Lung (tissue), 11 donors: ENCODE measurements at regions not wholly inside any gene's neighbourhood (a gene's known extent, or its start where the extent isn't known, plus 50 kb on each side); places are given as distances from the start of the nearest gene placed in this dataset.

Source experiments
- ATAC-seq: fragments of 200-7000 bp; cut with Tn5 transposase; one replicate; pipeline ENCODE4 v1.9.1; 2020; ENCODE audit warnings: moderate number of reproducible peaks; ENCODE audit not compliant: insufficient read depth, low FRiP score
- DNase-seq, 3 donors: peaks; one replicate each; pipeline ENCODE4 v3.0.0-alpha.2; 2013 to 2017
- H3K27ac ChIP-seq, 2 donors: one replicate each; pipeline ENCODE4 v1.5.1; 2013; ENCODE audit warnings: mild to moderate bottlenecking in 2 of 2, moderate library complexity in 2 of 2, control low read depth in 1 of 2, inconsistent platforms in 1 of 2, low read depth in 1 of 2, low read length in 1 of 2
- H3K27me3 ChIP-seq, 3 donors: one replicate each; pipeline ENCODE4 v1.5.1; 2013; ENCODE audit warnings: low read length in 2 of 3; ENCODE audit not compliant: control insufficient read depth in 3 of 3, insufficient read depth in 3 of 3
- H3K36me3 ChIP-seq, 4 donors: one replicate each; pipeline ENCODE4 v1.5.1; 2013; ENCODE audit warnings: low read length in 4 of 4, mild to moderate bottlenecking in 1 of 4, moderate library complexity in 1 of 4; ENCODE audit not compliant: control insufficient read depth in 4 of 4, insufficient read depth in 4 of 4
- H3K4me1 ChIP-seq, 5 donors: one replicate each; pipeline ENCODE4 v1.5.1; 2013; ENCODE audit warnings: low read length in 5 of 5, mild to moderate bottlenecking in 2 of 5, moderate library complexity in 1 of 5; ENCODE audit not compliant: control insufficient read depth in 5 of 5, insufficient read depth in 5 of 5
- H3K4me3 ChIP-seq: one replicate; pipeline ENCODE4 v1.5.1; 2013; ENCODE audit warnings: mild to moderate bottlenecking, control low read depth, moderate library complexity
- H3K9ac ChIP-seq, 2 donors: one replicate each; pipeline ENCODE4 v1.5.1; 2013; ENCODE audit warnings: low read length in 2 of 2, control low read depth in 1 of 2; ENCODE audit not compliant: insufficient read depth in 1 of 2
- H3K9me3 ChIP-seq, 4 donors: one replicate each; pipeline ENCODE4 v1.5.1; 2013; ENCODE audit warnings: low read length in 3 of 4, mild to moderate bottlenecking in 1 of 4, moderate library complexity in 1 of 4; ENCODE audit not compliant: control insufficient read depth in 4 of 4, insufficient read depth in 3 of 4
- WGBS, 2 donors: extraction: QIAGEN DNeasy Blood & Tissue Kit; methylation state at CpG; one replicate each; pipeline ENCODE4 v1.1.7; 2013; 5-methylcytosine and 5-hydroxymethylcytosine counted together
- TF ChIP-seq, protein P1 (sequence below): IDR thresholded peaks from 2 replicates; pipeline ENCODE4 v1.5.1; 2012; ENCODE audit warnings: mild to moderate bottlenecking; ENCODE audit errors: control extremely low read depth, extremely low read depth
- donor health status: control.
- donor health status: control.
- donor health status: Bipolar disorder and iron deficiency.
- donor health status: healthy.
- donor health status: DM: yes; HTN: yes; CAD: no.

DNA sequence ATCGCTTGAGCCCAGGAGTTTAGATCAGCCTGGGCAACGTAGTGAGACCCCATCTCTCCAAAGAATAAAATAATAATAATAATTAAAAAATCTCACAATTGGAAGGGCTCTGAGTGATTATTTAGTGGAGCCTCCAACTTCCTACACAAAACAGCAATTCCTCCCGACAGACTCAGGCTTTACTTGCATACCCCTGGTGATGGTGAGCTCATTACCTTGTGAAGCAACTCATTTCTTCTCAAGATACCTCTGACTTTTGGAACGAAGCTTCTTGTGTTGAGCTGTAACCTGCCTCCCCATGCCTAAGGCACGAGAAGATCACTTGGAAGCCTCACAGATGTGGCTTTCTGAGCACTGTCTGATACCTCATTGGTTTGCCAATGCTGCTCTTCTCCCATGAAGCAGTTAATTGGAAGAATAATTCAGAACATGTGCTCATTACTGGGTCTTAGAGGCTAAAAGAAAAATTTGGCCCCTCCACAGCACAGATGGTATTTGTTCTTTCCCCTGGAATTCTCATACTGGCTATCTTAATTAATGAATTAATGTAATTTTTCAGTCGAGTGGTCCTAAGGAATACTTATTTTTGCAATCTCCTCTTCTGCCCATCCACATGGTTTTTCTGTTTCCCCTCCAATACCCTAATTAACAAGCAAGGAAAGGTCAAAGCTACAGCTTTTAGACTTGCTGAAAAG lies 769.0 kb downstream of the TYW1 start:
- peaks cover 0 to 8% (median 2%) of the 10 kb centered on the region in 4 donors for H3K9me3 ChIP-seq
- WGBS, 2 donors: 81 to 83% methylated on average over 6 of the region's 6 CpGs
- ATAC-seq (no peak), DNase-seq (no peak)
- no peak overlapping the region for H3K4me3 ChIP-seq
- peaks cover 0 to 5% (median 0%) of the 10 kb centered on the region in 5 donors for H3K4me1 ChIP-seq
- no peaks in the 10 kb centered on the region for H3K36me3 ChIP-seq
- TF ChIP-seq, protein P1, sequence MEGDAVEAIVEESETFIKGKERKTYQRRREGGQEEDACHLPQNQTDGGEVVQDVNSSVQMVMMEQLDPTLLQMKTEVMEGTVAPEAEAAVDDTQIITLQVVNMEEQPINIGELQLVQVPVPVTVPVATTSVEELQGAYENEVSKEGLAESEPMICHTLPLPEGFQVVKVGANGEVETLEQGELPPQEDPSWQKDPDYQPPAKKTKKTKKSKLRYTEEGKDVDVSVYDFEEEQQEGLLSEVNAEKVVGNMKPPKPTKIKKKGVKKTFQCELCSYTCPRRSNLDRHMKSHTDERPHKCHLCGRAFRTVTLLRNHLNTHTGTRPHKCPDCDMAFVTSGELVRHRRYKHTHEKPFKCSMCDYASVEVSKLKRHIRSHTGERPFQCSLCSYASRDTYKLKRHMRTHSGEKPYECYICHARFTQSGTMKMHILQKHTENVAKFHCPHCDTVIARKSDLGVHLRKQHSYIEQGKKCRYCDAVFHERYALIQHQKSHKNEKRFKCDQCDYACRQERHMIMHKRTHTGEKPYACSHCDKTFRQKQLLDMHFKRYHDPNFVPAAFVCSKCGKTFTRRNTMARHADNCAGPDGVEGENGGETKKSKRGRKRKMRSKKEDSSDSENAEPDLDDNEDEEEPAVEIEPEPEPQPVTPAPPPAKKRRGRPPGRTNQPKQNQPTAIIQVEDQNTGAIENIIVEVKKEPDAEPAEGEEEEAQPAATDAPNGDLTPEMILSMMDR: no peak
- H3K9ac ChIP-seq: no peak overlapping the region
- H3K27ac ChIP-seq: no peak overlapping the region
- no peaks in the 10 kb centered on the region for H3K27me3 ChIP-seq

DNA sequence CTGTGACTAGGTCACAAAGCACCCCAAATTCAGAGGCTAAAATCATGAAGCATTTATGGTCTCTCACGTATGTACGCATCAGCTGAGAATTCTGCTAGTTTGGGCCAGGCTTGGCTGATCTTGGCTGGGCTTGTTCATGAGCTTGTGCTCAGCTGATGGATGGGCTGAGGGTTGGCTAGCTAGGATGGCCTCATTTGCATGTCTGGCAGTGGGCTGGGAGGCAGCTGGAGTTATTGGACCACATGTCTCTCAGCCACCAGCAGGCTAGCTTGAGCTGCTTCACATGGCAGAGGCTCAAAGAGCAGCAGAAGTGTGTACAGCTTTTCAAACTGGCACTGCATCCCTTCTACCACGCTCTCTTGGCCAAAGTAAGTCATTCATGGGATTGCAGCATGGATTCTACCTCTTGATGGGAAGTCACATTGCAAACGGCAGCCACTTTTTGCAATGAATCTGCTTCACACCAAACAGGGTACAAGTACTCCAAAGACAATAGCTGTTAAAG lies 770.3 kb downstream of the TYW1 start:
- DNase-seq (no peak), ATAC-seq (no peak)
- Histone ChIP-seq H3K9ac (no peak overlapping the region), H3K9me3 (peaks cover 0 to 10% (median 2%) of the 10 kb centered on the region in 4 donors), H3K27ac (no peak overlapping the region), H3K4me3 (no peak overlapping the region), H3K27me3 (no peaks in the 10 kb centered on the region), H3K4me1 (peaks cover 0 to 9% (median 0%) of the 10 kb centered on the region in 5 donors), H3K36me3 (no peaks in the 10 kb centered on the region)
- TF ChIP-seq, protein P1: no peak
- 87 to 88% methylated on average over 4 of the region's 4 CpGs for WGBS, 2 donors

DNA sequence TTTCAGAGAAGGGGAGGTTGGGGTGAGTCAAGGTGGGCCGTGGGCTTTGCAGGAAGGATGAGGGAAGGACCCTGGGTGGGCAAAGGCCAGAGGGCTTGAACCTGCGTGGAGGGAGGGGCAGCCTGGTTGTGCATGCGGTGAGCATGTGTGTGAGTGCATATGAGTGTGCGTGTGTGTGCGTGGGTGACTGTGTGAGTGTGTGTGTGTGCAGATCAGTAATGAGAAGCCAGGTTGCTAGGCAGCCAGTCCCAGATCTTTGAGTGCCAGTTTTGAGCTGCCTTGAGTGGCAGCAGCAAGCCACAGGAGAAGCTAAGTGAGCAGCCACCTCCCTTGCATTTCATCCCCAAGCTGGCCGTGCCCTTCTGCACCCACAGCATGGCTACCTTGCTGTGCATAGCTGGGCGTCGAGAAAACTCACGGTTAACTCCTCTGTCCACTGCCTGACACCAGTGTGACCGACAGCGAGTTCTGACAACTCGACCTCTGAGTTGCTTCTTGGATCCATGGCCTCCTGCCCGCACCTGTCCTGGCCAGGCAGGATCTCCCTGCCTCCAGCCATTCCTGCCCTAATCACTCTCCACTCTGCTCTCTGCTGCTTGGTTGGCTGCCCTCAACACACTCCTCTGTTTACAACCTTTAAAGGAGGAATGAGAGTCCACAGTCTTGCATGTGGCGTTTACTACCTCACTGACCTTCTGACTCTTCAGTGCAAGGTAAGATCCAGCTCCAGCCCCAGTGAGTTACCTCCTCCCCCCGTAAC lies 775.4 kb downstream of the TYW1 start:
- DNase-seq (peak in 1 of 3 donors; percentile 23), ATAC-seq (no peak)
- Histone ChIP-seq H3K27me3 (no peaks in the 10 kb centered on the region), H3K36me3 (no peaks in the 10 kb centered on the region), H3K9ac (no peak overlapping the region), H3K27ac (no peak overlapping the region), H3K4me3 (no peak overlapping the region), H3K9me3 (peaks cover 0 to 10% (median 1%) of the 10 kb centered on the region in 4 donors), H3K4me1 (peaks cover 0 to 8% (median 0%) of the 10 kb centered on the region in 5 donors)
- TF ChIP-seq, protein P1: no peak
- whole genome bisulfite sequencing, 2 donors: 73 to 81% methylated on average over 15 of the region's 15 CpGs
